HG03039 (cell line): ENCODE measurements at regions not wholly inside any gene's neighbourhood (a gene's known extent, or its start where the extent isn't known, plus 50 kb on each side); places are given as distances from the start of the nearest gene placed in this dataset.

Experiments used
- ATAC-seq: cut with Tn5 transposase; IDR thresholded peaks from one replicate; pipeline ENCODE4 v1.9.1; 2021; ENCODE audit warnings: mild to moderate bottlenecking, moderate library complexity; ENCODE audit not compliant: unreplicated experiment

- no peak for ATAC-seq
Observed at GRCh38 chr13:64428196-64428595, 2801.9 kb downstream of the PCDH9 start.

- ATAC-seq, result no peak
Observed at GRCh38 chr13:64423467-64423866, 2806.7 kb downstream of the PCDH9 start.

GRCh38 chr13:64420181-64420580 is 2810.0 kb downstream of the PCDH9 start:
- no peak for ATAC-seq

- ATAC-seq, result no peak
Observed at GRCh38 chr13:64417581-64417980, 2812.6 kb downstream of the PCDH9 start.

- ATAC-seq, result no peak
Observed at GRCh38 chr13:64414381-64414780, 2815.8 kb downstream of the PCDH9 start.

GRCh38 chr13:64413529-64413928 is 2816.6 kb downstream of the PCDH9 start:
- ATAC-seq, result no peak

GRCh38 chr13:64410276-64411053 is 2819.7 kb downstream of the PCDH9 start:
- no peak for ATAC-seq

GRCh38 chr13:64397701-64398100 is 2832.4 kb downstream of the PCDH9 start:
- ATAC-seq, result no peak

GRCh38 chr13:64377606-64378005 is 2852.5 kb downstream of the PCDH9 start:
- no peak for ATAC-seq

- no peak for ATAC-seq
Observed at GRCh38 chr13:64371461-64371860, 2858.7 kb downstream of the PCDH9 start.

- ATAC-seq, result no peak
Observed at GRCh38 chr13:64371045-64371444, 2859.1 kb downstream of the PCDH9 start.

GRCh38 chr13:64369121-64369520 is 2861.0 kb downstream of the PCDH9 start:
- ATAC-seq, result no peak

GRCh38 chr13:64362564-64362963 is 2867.6 kb downstream of the PCDH9 start:
- ATAC-seq, result no peak

GRCh38 chr13:64347664-64348063 is 2882.5 kb downstream of the PCDH9 start:
- no peak for ATAC-seq

- no peak for ATAC-seq
Observed at GRCh38 chr13:64339373-64340063, 2890.6 kb downstream of the PCDH9 start.

GRCh38 chr13:64338671-64339070 is 2891.5 kb downstream of the PCDH9 start:
- ATAC-seq, result no peak

- no peak for ATAC-seq
Observed at GRCh38 chr13:64333888-64334287, 2896.2 kb downstream of the PCDH9 start.

GRCh38 chr13:64332048-64332447 is 2898.1 kb downstream of the PCDH9 start:
- no peak for ATAC-seq

GRCh38 chr13:64327505-64328194 is 2902.5 kb downstream of the PCDH9 start:
- no peak for ATAC-seq

- no peak for ATAC-seq
Observed at GRCh38 chr13:64314331-64314730, 2898.7 kb upstream of the PCDH20 start.

GRCh38 chr13:64311948-64312347 is 2896.3 kb upstream of the PCDH20 start:
- ATAC-seq, result no peak

- no peak for ATAC-seq
Observed at GRCh38 chr13:64311112-64311511, 2895.5 kb upstream of the PCDH20 start.
